HG02973 (cell line): ENCODE measurements at regions not wholly inside any gene's neighbourhood (a gene's known extent, or its start where the extent isn't known, plus 50 kb on each side); places are given as distances from the start of the nearest gene placed in this dataset.
"Not testable (repeated sequence)": the region's sequence is repeated elsewhere in the genome, so short reads cannot be mapped to it uniquely, and the experiment has no call there.

Experiments
- ATAC-seq: cut with Tn5 transposase; IDR thresholded peaks from one replicate; pipeline ENCODE4 v1.9.1; 2021; ENCODE audit warnings: moderate library complexity; ENCODE audit not compliant: unreplicated experiment

DNA sequence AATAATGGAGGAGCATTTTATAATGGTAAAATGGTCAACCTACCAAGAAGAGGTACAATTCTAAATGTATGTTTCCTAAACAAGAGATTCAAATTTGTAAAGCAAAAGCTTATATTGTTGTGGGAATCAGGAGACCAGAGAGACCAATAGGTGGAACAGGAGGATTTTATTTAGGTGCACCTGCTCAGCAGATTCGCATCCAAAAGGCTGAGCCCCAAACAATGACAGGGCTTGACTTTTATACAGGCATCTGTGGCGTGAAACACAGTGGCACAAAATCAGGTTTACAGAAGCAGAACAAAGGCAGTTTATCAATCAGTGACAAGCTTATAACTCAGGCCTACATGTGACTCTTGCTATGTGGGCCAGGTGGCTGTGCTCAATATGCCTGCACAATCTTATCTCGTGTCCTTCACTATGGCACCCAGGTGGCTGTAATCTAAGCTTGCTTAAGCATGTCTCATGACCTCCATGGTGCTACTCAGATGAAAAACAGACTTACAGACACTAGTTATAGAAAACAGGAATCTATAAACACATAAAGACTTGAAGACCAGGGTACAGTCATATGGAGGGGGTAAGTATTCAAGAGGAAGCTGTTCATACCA is 780.2 kb upstream of the CA10 start:
- no peak for ATAC-seq

GRCh38 chr17:52930581-52930980 is 772.1 kb upstream of the CA10 start:
- ATAC-seq, result no peak

- ATAC-seq, result no peak
Measured at GRCh38 chr17:52930145-52930544, 771.6 kb upstream of the CA10 start.

DNA sequence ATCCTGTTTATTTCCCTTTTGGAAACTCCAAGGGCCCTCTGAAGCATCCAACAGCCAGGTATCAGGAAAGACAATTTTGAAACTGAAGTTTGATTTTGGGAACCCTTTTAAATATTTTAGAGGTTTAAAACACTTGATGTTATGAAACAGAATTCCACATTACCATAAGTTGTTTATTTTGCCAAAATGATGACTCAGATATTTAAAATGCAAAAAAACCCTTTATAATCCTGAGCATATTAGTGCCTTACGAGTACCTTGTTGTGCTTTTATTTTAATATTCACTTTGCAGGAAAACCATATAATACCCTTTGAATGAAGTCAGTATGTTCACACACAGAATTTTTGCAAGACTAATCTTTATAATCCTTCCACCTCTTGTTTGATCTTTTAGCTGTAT is 765.1 kb upstream of the CA10 start:
- ATAC-seq, result no peak

DNA sequence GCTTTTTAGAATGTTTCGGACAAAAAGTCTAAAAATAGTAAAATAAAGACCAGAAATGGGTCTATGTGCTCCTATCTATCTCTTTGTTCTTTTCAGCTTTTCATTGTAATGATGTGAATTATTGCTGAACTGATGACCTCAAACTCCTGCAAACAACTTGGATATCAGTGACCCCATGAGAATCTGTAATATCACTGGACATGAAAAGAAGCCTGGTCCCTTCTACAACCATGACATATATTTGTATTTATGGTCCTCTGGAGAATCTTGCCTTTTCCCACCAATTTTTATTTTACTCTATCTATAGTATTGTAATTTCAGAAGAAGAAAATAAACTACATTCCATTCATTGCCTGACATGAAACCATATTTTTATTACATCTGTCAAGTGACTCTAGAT is 740.7 kb upstream of the CA10 start:
- ATAC-seq, result no peak

- ATAC-seq, result no peak
Measured at GRCh38 chr17:52895272-52895671, 736.8 kb upstream of the CA10 start.

DNA sequence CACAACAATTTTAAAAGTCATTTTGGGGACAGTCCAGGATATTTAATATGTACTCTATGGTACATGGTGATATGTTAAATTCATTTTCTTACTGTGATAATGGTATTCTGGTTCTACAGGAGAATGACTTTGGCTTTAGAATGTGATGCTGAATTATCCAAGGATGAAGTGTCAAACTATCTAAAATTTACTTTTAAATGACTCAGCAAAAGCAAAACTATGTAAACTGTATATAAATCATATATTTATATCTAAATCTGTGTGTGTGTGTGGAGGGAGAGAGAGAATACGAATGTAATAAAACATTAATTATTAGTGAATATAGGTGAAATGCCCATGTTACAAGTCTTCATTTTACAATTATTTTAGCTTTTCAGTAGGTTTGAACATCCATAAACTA is 733.8 kb upstream of the CA10 start:
- no peak for ATAC-seq

DNA sequence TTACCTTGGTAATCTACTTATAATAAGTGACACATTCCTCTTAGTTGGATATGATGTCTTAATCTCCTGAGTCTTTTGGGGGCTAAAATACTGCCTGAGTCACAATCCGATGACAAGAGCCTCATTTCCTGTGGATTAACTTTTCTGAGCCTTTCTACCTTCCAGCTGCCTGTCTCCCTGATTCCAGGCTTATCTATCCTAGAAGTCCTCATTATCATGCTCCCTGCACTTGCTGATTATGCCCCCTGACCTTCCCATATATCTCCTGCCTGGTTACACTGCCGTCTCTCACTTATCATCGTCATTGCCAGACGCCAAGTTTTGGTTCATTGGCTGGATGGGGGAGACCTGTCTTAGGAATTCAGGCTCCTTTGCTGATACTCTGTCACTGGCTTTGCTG is 727.4 kb upstream of the CA10 start:
- ATAC-seq, result no peak

GRCh38 chr17:52883907-52884491 is 725.5 kb upstream of the CA10 start:
- ATAC-seq, result not testable (repeated sequence)

GRCh38 chr17:52846767-52847166 is 688.3 kb upstream of the CA10 start:
- not testable (repeated sequence) for ATAC-seq

GRCh38 chr17:52841971-52842370 is 683.5 kb upstream of the CA10 start:
- no peak for ATAC-seq

DNA sequence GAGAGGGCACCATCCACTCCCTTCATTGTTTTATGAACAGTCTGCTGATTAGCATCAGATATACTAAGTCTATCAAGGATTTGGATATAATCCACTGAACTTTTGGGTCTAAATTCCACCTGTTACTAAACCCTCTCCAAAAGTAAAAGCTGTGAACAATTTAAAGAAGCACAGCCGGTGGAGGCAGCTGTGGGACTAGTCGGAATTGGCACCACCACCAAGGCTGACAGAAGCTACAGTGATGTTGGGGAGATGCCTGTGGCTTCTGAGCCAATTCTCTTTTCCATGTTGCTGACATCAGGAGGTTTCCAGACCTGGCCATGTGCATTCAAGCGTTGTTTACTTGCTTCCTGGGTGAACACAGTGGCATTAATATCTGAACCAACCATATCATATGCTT is 679.0 kb upstream of the CA10 start:
- ATAC-seq, result no peak

DNA sequence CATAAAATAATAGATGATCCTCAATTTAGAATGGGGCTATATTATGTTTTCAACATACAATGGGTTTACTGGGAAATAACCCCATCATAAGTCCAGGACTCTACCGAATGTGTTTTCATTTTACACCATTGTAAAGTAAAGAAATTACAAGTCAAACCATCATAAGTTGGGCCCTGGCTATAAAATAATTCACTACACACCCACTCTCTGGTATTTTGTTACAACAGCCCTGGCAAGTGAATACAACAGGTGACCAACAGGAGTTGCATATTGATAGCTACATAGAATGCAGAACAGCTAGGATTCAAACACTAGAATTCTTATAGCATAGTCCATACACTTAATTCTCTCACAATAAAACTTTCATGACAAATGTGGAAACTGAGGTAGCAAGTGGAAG is 673.0 kb upstream of the CA10 start:
- ATAC-seq, result no peak

- ATAC-seq, result no peak
Measured at GRCh38 chr17:52828621-52829020, 670.1 kb upstream of the CA10 start.

DNA sequence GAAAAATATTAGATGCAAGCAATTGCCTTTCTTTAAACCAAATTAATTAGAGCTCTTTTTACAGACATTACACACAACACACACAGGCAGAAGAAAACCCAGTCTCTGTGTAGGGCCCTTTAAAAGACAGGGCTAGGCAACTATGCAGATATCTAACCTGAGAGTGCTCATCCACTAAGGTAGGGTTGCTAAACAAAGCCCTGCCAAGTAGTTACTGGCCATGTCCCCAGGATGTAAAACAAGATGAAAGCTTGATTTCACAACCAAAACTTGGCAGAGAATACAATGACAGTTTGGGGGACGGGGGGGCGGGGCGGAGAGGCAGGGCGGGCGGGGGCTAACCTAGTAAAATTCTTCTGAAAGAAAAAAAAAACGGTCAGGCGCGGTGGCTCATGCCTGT is 669.0 kb upstream of the CA10 start:
- no peak for ATAC-seq

GRCh38 chr17:52824542-52824941 is 666.0 kb upstream of the CA10 start:
- ATAC-seq, result no peak

GRCh38 chr17:52823155-52823554 is 664.6 kb upstream of the CA10 start:
- ATAC-seq, result no peak

GRCh38 chr17:52790359-52790955 is 631.9 kb upstream of the CA10 start:
- no peak for ATAC-seq

DNA sequence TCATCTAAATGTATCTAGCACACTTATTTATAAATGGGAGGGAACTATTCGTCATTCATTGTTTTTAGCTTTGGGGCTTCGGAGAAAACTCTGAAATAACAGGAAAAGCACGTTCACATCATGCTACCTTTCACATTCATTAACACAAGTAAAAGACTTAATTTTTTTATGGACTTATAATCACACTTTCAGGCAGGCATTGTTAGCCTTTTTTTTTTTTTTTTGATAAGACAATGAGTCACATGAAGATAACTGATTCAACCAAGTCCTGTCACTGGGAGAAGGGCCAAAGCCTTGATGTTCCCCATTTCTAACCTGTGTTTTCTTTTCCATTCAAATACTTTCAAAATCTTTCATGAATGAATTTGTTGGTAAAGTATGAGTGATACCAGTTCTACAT is 631.3 kb upstream of the CA10 start:
- no peak for ATAC-seq

GRCh38 chr17:52776234-52776633 is 617.7 kb upstream of the CA10 start:
- ATAC-seq, result no peak

DNA sequence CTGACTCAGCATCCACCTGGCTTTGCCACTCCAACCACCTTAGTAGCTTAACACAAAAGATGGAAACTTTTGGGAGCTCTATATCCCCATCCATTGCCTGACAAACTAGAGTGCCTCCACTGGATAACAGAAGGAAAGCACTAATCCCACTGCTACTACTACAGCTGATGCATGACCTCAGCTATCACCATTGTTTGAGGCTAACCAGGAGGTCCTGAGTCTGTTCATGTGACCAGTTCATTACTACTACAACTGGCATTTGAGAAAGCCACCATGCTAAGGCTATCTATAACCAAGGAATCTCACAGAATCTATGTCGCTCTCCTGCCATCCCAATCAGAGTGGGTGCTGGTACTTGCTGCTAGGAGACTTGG is 604.3 kb upstream of the CA10 start:
- no peak for ATAC-seq

DNA sequence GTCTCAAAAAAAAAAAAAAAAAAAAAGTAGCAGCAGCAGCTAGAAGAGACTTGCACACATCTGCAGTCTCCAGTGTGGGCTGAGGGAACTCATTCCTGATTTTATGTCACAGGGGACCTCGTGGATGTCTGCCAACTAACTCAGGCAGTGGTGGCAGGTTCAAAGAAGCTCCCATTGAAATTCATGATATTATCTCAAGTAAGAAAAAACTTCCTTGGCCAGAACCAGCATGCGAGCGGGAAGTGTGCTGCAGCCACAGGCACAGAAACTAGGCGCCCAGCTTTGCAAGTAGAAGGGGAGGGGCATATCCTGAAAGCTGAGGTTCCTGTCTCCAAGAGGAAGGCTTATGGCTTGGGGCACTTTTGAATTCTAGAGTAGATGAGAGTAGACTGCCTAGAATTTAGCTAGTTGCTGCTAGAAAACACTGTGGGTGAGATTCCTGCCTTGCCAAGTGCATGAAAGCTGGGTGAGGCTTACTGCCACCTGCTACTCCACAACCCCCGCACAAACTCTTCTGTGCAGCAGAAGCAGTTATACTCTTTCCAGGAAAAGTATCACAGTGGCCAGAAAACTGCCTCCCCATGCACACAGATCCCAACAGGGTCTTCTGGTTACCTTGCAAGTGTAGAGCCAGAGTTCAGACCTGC is 603.8 kb upstream of the CA10 start:
- no peak for ATAC-seq
